B cell (primary cell): ENCODE measurements at regions not wholly inside any gene's neighbourhood (a gene's known extent, or its start where the extent isn't known, plus 50 kb on each side); places are given as distances from the start of the nearest gene placed in this dataset.

Source experiments
- ATAC-seq: fragments of 200-7000 bp; cut with Tn5 transposase; one replicate; pipeline ENCODE4 v1.10.0; 2021; ENCODE audit warnings: low read depth, mild to moderate bottlenecking, moderate number of reproducible peaks, moderate library complexity
- CTCF ChIA-PET: fragments of 350-600 bp; sonication (Branson Sonifier 250); formaldehyde crosslinking; loops from one replicate; lab custom pipeline; 2021; ENCODE audit warnings: antibody characterized with exemption, inconsistent platforms; lab: Charles Lee
- POLR2A ChIA-PET: fragments of 350-600 bp; sonication (Branson Sonifier 250); formaldehyde crosslinking; loops from one replicate; lab custom pipeline; 2021; ENCODE audit warnings: antibody characterized with exemption; lab: Charles Lee
- DNase-seq: peaks from one replicate; pipeline ENCODE4 v3.0.0; 2013
- H2AFZ ChIP-seq: 2 replicates; pipeline ENCODE4 v1.6.1; 2012; ENCODE audit warnings: mild to moderate bottlenecking, low read depth, low read length; ENCODE audit not compliant: insufficient read depth, poor library complexity, severe bottlenecking
- H3K27ac ChIP-seq, 2 donors: 1 replicate in 1 of 2; 2 replicates in 1 of 2; pipeline ENCODE4 v1.5.1; 2012 to 2013; ENCODE audit warnings: low read length in 2 of 2, mild to moderate bottlenecking in 2 of 2, moderate library complexity in 1 of 2
- H3K27me3 ChIP-seq, 4 experiments: fragments of 200-600 bp in 1 of 4; sonication (generic) in 1 of 4; replicated peaks in 1 of 4; 1 replicate in 2 of 4; 2 replicates in 2 of 4; pipeline versions ENCODE4 v1.6.1 to v1.7.0; 2013 to 2016; ENCODE audit warnings: low read length in 3 of 4, mild to moderate bottlenecking in 2 of 4, mixed read lengths in 1 of 4, moderate library complexity in 1 of 4; ENCODE audit not compliant: insufficient read depth in 4 of 4, control insufficient read depth in 3 of 4; ENCODE audit errors: control extremely low read depth in 1 of 4
- H3K36me3 ChIP-seq, 2 experiments: replicated peaks in 1 of 2; 1 replicate in 1 of 2; 2 replicates in 1 of 2; pipeline versions ENCODE4 v1.6.1 to v1.7.1; 2013; ENCODE audit warnings: low read length in 1 of 2; ENCODE audit not compliant: insufficient read depth in 2 of 2, control insufficient read depth in 1 of 2; ENCODE audit errors: control extremely low read depth in 1 of 2, extremely low read depth in 1 of 2
- H3K4me1 ChIP-seq, 2 donors: fragments of 200-600 bp in 1 of 2; sonication (generic) in 1 of 2; 1 replicate in 1 of 2; 2 replicates in 1 of 2; pipeline versions ENCODE4 v1.5.1 to v1.6.1; 2013 to 2017; ENCODE audit warnings: low read length in 2 of 2; ENCODE audit not compliant: control insufficient read depth in 2 of 2, insufficient read depth in 2 of 2
- H3K4me2 ChIP-seq: replicated peaks from 2 replicates; pipeline ENCODE3; 2012; ENCODE audit warnings: mild to moderate bottlenecking, low read depth, low read length; ENCODE audit not compliant: poor library complexity, severe bottlenecking
- H3K4me3 ChIP-seq, 5 experiments: fragments of 200-600 bp in 1 of 5; sonication (generic) in 1 of 5; 1 replicate in 3 of 5; 2 replicates in 2 of 5; pipeline versions ENCODE4 v1.5.1 to v1.7.0; 2011 to 2016; ENCODE audit warnings: low read length in 4 of 5, mild to moderate bottlenecking in 4 of 5, low read depth in 2 of 5, control low read depth in 1 of 5, moderate library complexity in 1 of 5; ENCODE audit not compliant: insufficient read depth in 1 of 5; ENCODE audit errors: control extremely low read depth in 1 of 5, extremely low read depth in 1 of 5
- H3K79me2 ChIP-seq: fragments of 200-600 bp; sonication (generic); one replicate; pipeline ENCODE4 v1.6.0; 2016; ENCODE audit warnings: low read length; ENCODE audit not compliant: control insufficient read depth, insufficient read depth
- H3K9ac ChIP-seq: fragments of 200-600 bp; sonication (generic); 2 replicates; pipeline ENCODE4 v1.6.1; 2017; ENCODE audit warnings: mild to moderate bottlenecking, low read length, moderate library complexity
- H3K9me3 ChIP-seq, 3 donors: one replicate each; pipeline versions ENCODE4 v1.6.1 to v1.7.1; 2013; ENCODE audit warnings: low read length in 2 of 3; ENCODE audit not compliant: control insufficient read depth in 2 of 3, insufficient read depth in 1 of 3; ENCODE audit errors: control extremely low read depth in 1 of 3
- H4K20me1 ChIP-seq: 2 replicates; pipeline ENCODE4 v1.6.0; 2012; ENCODE audit warnings: mild to moderate bottlenecking, low read length; ENCODE audit not compliant: insufficient read depth, control insufficient read depth, poor library complexity, severe bottlenecking
- H3K27ac Mint-ChIP-seq: one replicate; pipeline ENCODE4 v1.8.0; 2021; ENCODE audit warnings: mixed read lengths
- H3K27me3 Mint-ChIP-seq: one replicate; pipeline ENCODE4 v1.8.0; 2021; ENCODE audit warnings: mixed read lengths
- H3K4me1 Mint-ChIP-seq: one replicate; pipeline ENCODE4 v1.8.0; 2021; ENCODE audit warnings: mixed read lengths
- H3K4me3 Mint-ChIP-seq: one replicate; pipeline ENCODE4 v1.8.0; 2021; ENCODE audit warnings: mixed read lengths
- H3K9me3 Mint-ChIP-seq: one replicate; pipeline ENCODE4 v1.8.0; 2022; ENCODE audit warnings: mixed read lengths; ENCODE audit not compliant: insufficient read depth
- CTCF ChIP-seq: fragments of 200-600 bp; IDR thresholded peaks from one replicate; pipeline ENCODE4 v1.8.0; 2022; ENCODE audit warnings: antibody characterized with exemption, mild to moderate bottlenecking
- EZH2 ChIP-seq: IDR thresholded peaks from 2 replicates; pipeline ENCODE4 v1.6.1; 2012; ENCODE audit warnings: borderline replicate concordance, low read depth, mild to moderate bottlenecking, moderate library complexity, low read length; ENCODE audit not compliant: insufficient read depth, poor library complexity, severe bottlenecking
- WGBS: methylation state at CpG from one replicate; pipeline ENCODE4 v1.1.5; 2013; ENCODE audit warnings: missing lambda C conversion rate; ENCODE audit not compliant: insufficient coverage; 5-methylcytosine and 5-hydroxymethylcytosine counted together
- intact Hi-C: fragments of 100-400 bp; cut with micrococcal nuclease; formaldehyde crosslinking; loops from one replicate; pipeline ENCODE4 v1.10.0; 2022

GRCh38 chr2:35501076-35501475 lies 854.5 kb upstream of the CRIM1 start:
- Histone ChIP-seq H3K27me3 (no peaks in the 10 kb centered on the region), H3K79me2 (no peaks in the 10 kb centered on the region), H4K20me1 (no peaks in the 10 kb centered on the region), H3K4me3 (no peak overlapping the region), H3K9ac (no peak overlapping the region), H2AFZ (no peak overlapping the region), H3K4me2 (no peak overlapping the region), H3K36me3 (no peaks in the 10 kb centered on the region), H3K27ac (no peak overlapping the region), H3K9me3 (peaks cover 0 to 8% (median 0%) of the 10 kb centered on the region in 3 donors), H3K4me1 (no peaks in the 10 kb centered on the region)
- WGBS, result 54% methylated on average over 2 of the region's 6 CpGs
- TF ChIP-seq CTCF (no peak), EZH2 (no peak)
- intact Hi-C loops, result no loop called here
- ChIA-PET CTCF (no interaction called here), POLR2A (no interaction called here)
- Mint-ChIP-seq H3K27ac (no peak overlapping the region), H3K4me3 (no peak overlapping the region), H3K4me1 (no peaks in the 10 kb centered on the region), H3K27me3 (no peaks in the 10 kb centered on the region), H3K9me3 (peaks cover 2% of the 10 kb centered on the region)
- ATAC-seq, result no peak
- no peak for DNase-seq

- Histone ChIP-seq H3K27me3 (no peaks in the 10 kb centered on the region), H2AFZ (no peak overlapping the region), H4K20me1 (no peaks in the 10 kb centered on the region), H3K79me2 (no peaks in the 10 kb centered on the region), H3K9me3 (peaks cover 0 to 8% (median 0%) of the 10 kb centered on the region in 3 donors), H3K4me2 (no peak overlapping the region), H3K36me3 (no peaks in the 10 kb centered on the region), H3K9ac (no peak overlapping the region), H3K4me1 (no peaks in the 10 kb centered on the region), H3K27ac (no peak overlapping the region), H3K4me3 (no peak overlapping the region)
- ATAC-seq, result no peak
- ChIA-PET POLR2A (no interaction called here), CTCF (no interaction called here)
- no CpG with 5 or more reads among the region's 1 CpG for WGBS
- no peaks in the 10 kb centered on the region for H3K4me1 Mint-ChIP-seq
- H3K4me3 Mint-ChIP-seq, result no peak overlapping the region
- H3K9me3 Mint-ChIP-seq, result peaks cover 2% of the 10 kb centered on the region
- H3K27ac Mint-ChIP-seq, result no peak overlapping the region
- DNase-seq, result no peak
- TF ChIP-seq EZH2, result no peak
- TF ChIP-seq CTCF, result no peak
- intact Hi-C loops, result no loop called here
- no peaks in the 10 kb centered on the region for H3K27me3 Mint-ChIP-seq
These were observed 859.6 kb upstream of the CRIM1 start for GRCh38 chr2:35496022-35496421.
